Kidney tubule cell (primary cell): ENCODE measurements at regions not wholly inside any gene's neighbourhood (a gene's known extent, or its start where the extent isn't known, plus 50 kb on each side); places are given as distances from the start of the nearest gene placed in this dataset.
"Not testable (repeated sequence)": the region's sequence is repeated elsewhere in the genome, so short reads cannot be mapped to it uniquely, and the experiment has no call there.

Source experiments
- DNase-seq: peaks from one replicate; pipeline ENCODE4 v3.0.0-alpha.2; 2018; ENCODE audit warnings: low spot score

GRCh38 chr6:68158256-68158655 is 476.8 kb upstream of the ADGRB3 start:
- DNase-seq: no peak

- no peak for DNase-seq
Observed at GRCh38 chr6:68144667-68145066, 490.4 kb upstream of the ADGRB3 start.

- DNase-seq: no peak
Observed at GRCh38 chr6:68141190-68141589, 493.9 kb upstream of the ADGRB3 start.

GRCh38 chr6:68139130-68139529 is 496.0 kb upstream of the ADGRB3 start:
- no peak for DNase-seq

- no peak for DNase-seq
Observed at GRCh38 chr6:68134796-68135195, 500.3 kb upstream of the ADGRB3 start.

- no peak for DNase-seq
Observed at GRCh38 chr6:68128211-68128610, 506.9 kb upstream of the ADGRB3 start.

- DNase-seq: no peak
Observed at GRCh38 chr6:68127074-68127473, 508.0 kb upstream of the ADGRB3 start.

GRCh38 chr6:68126089-68126749 is 508.9 kb upstream of the ADGRB3 start:
- DNase-seq: no peak

GRCh38 chr6:68122975-68123374 is 512.1 kb upstream of the ADGRB3 start:
- not testable (repeated sequence) for DNase-seq

GRCh38 chr6:68122032-68122431 is 513.0 kb upstream of the ADGRB3 start:
- no peak for DNase-seq

GRCh38 chr6:68120954-68121353 is 514.1 kb upstream of the ADGRB3 start:
- not testable (repeated sequence) for DNase-seq

GRCh38 chr6:68114463-68115047 is 520.5 kb upstream of the ADGRB3 start:
- DNase-seq: no peak

- no peak for DNase-seq
Observed at GRCh38 chr6:68108233-68108835, 526.7 kb upstream of the ADGRB3 start.

GRCh38 chr6:68094070-68094469 is 541.0 kb upstream of the ADGRB3 start:
- no peak for DNase-seq

- no peak for DNase-seq
Observed at GRCh38 chr6:68087399-68088133, 547.5 kb upstream of the ADGRB3 start.

- DNase-seq: no peak
Observed at GRCh38 chr6:68086199-68086598, 548.9 kb upstream of the ADGRB3 start.

- not testable (repeated sequence) for DNase-seq
Observed at GRCh38 chr6:68085599-68085998, 549.5 kb upstream of the ADGRB3 start.

- peak; percentile 1 for DNase-seq
Observed at GRCh38 chr6:68082086-68082485, 553.0 kb upstream of the ADGRB3 start.

GRCh38 chr6:68080074-68080473 is 555.0 kb upstream of the ADGRB3 start:
- no peak for DNase-seq

GRCh38 chr6:68077661-68078060 is 557.4 kb upstream of the ADGRB3 start:
- no peak for DNase-seq

GRCh38 chr6:68071740-68072139 is 563.3 kb upstream of the ADGRB3 start:
- no peak for DNase-seq

- no peak for DNase-seq
Observed at GRCh38 chr6:68069921-68070710, 565.0 kb upstream of the ADGRB3 start.
